MM.1S (cell line): ENCODE measurements at regions not wholly inside any gene's neighbourhood (a gene's known extent, or its start where the extent isn't known, plus 50 kb on each side); places are given as distances from the start of the nearest gene placed in this dataset.

Source experiments
- DNase-seq: peaks from one replicate; pipeline ENCODE4 v3.0.0-alpha.2; 2015
- H2AFZ ChIP-seq: fragments of 300-600 bp; sonication (generic); 2 replicates; pipeline ENCODE4 v1.6.0; 2016; ENCODE audit warnings: antibody characterized with exemption, low read length
- H3F3A ChIP-seq: fragments of 300-600 bp; sonication (generic); 2 replicates; pipeline ENCODE4 v1.6.1; 2016; ENCODE audit warnings: mild to moderate bottlenecking, antibody characterized with exemption, low read length, moderate library complexity, mixed read lengths; ENCODE audit not compliant: insufficient read depth
- H3K27ac ChIP-seq: fragments of 300-600 bp; sonication (generic); 2 replicates; pipeline ENCODE4 v1.5.1; 2016; ENCODE audit warnings: mild to moderate bottlenecking, low read length
- H3K27me3 ChIP-seq: fragments of 300-600 bp; sonication (generic); replicated peaks from 2 replicates; pipeline ENCODE4 v1.6.0; 2016; ENCODE audit warnings: low read length; ENCODE audit not compliant: insufficient read depth
- H3K36me3 ChIP-seq: fragments of 300-600 bp; sonication (generic); replicated peaks from 2 replicates; pipeline ENCODE4 v1.6.1; 2016; ENCODE audit warnings: mild to moderate bottlenecking, low read length, mixed read lengths; ENCODE audit not compliant: insufficient read depth
- H3K4me1 ChIP-seq: fragments of 300-600 bp; sonication (generic); 2 replicates; pipeline ENCODE4 v1.6.1; 2016; ENCODE audit warnings: low read length, mixed read lengths
- H3K4me2 ChIP-seq: fragments of 300-600 bp; sonication (generic); 2 replicates; pipeline ENCODE4 v1.6.0; 2016; ENCODE audit warnings: low read depth, low read length
- H3K4me3 ChIP-seq: fragments of 300-600 bp; sonication (generic); 2 replicates; pipeline ENCODE4 v1.5.1; 2016; ENCODE audit warnings: low read length, mixed read lengths
- H3K79me2 ChIP-seq: fragments of 300-600 bp; sonication (generic); 2 replicates; pipeline ENCODE4 v1.6.1; 2016; ENCODE audit warnings: mixed run types, low read length, mixed read lengths
- H3K9ac ChIP-seq: fragments of 300-600 bp; sonication (generic); 2 replicates; pipeline ENCODE4 v1.6.1; 2016; ENCODE audit warnings: low read length, mixed read lengths
- H3K9me2 ChIP-seq: fragments of 300-600 bp; sonication (generic); replicated peaks from 2 replicates; pipeline ENCODE4 v1.6.1; 2016; ENCODE audit warnings: mild to moderate bottlenecking, low read length, mixed read lengths; ENCODE audit not compliant: insufficient read depth
- H3K9me3 ChIP-seq: fragments of 300-600 bp; sonication (generic); replicated peaks from 2 replicates; pipeline ENCODE4 v1.6.1; 2016; ENCODE audit warnings: mild to moderate bottlenecking, low read length, mixed read lengths; ENCODE audit not compliant: insufficient read depth
- H4K20me1 ChIP-seq: fragments of 300-600 bp; sonication (generic); 2 replicates; pipeline ENCODE4 v1.6.1; 2016; ENCODE audit warnings: mild to moderate bottlenecking, low read length, moderate library complexity, mixed read lengths; ENCODE audit not compliant: insufficient read depth
- EZH2 ChIP-seq: fragments of 300-600 bp; sonication (generic); optimal IDR thresholded peaks from 2 replicates; pipeline ENCODE3; 2017; ENCODE audit warnings: low read depth, mild to moderate bottlenecking, antibody characterized with exemption, low read length, mixed read lengths
- EZH2phosphoT487 ChIP-seq: fragments of 300-600 bp; sonication (generic); IDR thresholded peaks from 2 replicates; pipeline ENCODE4 v1.6.1; 2018; ENCODE audit warnings: antibody characterized with exemption, low read length
- TF ChIP-seq, protein P1 (sequence below): fragments of 300-600 bp; sonication (generic); IDR thresholded peaks from 2 replicates; pipeline ENCODE4 v1.5.1; 2016; ENCODE audit warnings: antibody characterized with exemption, low read length, mixed read lengths

DNA sequence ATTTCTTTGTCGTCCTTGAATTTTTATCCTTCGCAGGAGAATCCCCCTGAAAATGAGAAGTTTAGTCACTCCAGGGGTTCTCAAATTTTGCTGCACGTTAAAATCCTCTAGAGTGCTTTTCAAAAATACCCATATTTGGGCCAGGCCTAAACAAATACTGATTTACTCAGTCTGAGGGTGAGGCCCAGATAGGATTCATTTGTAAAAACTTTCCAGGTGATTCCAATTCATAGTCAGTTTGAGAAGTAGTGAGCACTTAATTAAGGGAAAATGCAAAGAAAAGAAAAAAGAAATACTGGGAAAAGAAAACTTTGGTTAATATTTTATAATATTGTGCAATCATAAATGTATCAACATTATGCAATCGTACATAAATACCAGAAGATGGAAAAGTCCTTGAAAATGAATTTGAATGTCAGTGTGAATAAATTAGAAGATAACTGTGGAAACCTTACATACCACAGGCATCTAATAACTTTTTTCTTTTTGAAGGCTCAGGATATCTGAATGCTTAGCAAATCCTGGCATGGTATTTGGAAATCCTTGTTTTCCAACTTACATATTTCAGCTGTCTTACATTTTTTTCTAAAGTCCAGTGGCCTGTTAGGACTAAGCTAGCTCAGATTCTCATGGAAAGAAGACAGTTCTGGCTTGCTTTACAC is 116.5 kb upstream of the DAPK1 start:
- no peak for DNase-seq
- TF ChIP-seq, protein P1, sequence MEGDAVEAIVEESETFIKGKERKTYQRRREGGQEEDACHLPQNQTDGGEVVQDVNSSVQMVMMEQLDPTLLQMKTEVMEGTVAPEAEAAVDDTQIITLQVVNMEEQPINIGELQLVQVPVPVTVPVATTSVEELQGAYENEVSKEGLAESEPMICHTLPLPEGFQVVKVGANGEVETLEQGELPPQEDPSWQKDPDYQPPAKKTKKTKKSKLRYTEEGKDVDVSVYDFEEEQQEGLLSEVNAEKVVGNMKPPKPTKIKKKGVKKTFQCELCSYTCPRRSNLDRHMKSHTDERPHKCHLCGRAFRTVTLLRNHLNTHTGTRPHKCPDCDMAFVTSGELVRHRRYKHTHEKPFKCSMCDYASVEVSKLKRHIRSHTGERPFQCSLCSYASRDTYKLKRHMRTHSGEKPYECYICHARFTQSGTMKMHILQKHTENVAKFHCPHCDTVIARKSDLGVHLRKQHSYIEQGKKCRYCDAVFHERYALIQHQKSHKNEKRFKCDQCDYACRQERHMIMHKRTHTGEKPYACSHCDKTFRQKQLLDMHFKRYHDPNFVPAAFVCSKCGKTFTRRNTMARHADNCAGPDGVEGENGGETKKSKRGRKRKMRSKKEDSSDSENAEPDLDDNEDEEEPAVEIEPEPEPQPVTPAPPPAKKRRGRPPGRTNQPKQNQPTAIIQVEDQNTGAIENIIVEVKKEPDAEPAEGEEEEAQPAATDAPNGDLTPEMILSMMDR, result no peak
- TF ChIP-seq EZH2phosphoT487 (no peak), EZH2 (no peak)
- H3K79me2 ChIP-seq, result no peaks in the 10 kb centered on the region
- no peak overlapping the region for H3K4me2 ChIP-seq
- H3K4me1 ChIP-seq, result no peaks in the 10 kb centered on the region
- no peaks in the 10 kb centered on the region for H3K36me3 ChIP-seq
- H3K27ac ChIP-seq, result no peak overlapping the region
- H3K9me2 ChIP-seq, result no peaks in the 10 kb centered on the region
- H3K9me3 ChIP-seq, result no peaks in the 10 kb centered on the region
- no peak overlapping the region for H2AFZ ChIP-seq
- no peak overlapping the region for H3K4me3 ChIP-seq
- no peaks in the 10 kb centered on the region for H4K20me1 ChIP-seq
- no peaks in the 10 kb centered on the region for H3F3A ChIP-seq
- H3K9ac ChIP-seq, result no peak overlapping the region
- no peaks in the 10 kb centered on the region for H3K27me3 ChIP-seq

DNA sequence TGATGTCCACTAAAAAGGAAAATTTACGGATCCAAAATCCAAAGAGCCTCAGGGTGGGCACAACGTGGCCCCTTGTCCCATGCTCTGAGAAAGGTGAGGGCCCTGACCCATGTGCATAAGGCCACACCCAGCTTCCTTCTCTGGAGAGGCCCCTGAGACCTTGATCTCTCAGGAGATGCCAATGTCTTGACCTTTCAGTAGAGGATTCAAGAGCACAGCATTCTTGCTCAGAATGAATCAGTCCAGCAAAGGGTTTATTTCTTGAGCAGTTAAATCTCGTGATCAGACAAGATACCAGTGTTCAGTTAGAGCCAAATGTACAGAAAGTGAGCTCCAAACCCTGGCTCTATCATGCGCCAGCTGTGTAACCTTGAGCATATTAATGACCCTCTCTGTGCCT is 115.9 kb upstream of the DAPK1 start:
- no peak for DNase-seq
- no peaks in the 10 kb centered on the region for H3K9me3 ChIP-seq
- H3K4me2 ChIP-seq, result no peak overlapping the region
- no peak overlapping the region for H2AFZ ChIP-seq
- H3K4me3 ChIP-seq, result no peak overlapping the region
- no peak overlapping the region for H3K27ac ChIP-seq
- no peaks in the 10 kb centered on the region for H3K27me3 ChIP-seq
- TF ChIP-seq EZH2, result no peak
- no peak for TF ChIP-seq EZH2phosphoT487
- TF ChIP-seq, protein P1, result no peak
- H3F3A ChIP-seq, result no peaks in the 10 kb centered on the region
- no peaks in the 10 kb centered on the region for H4K20me1 ChIP-seq
- H3K9me2 ChIP-seq, result no peaks in the 10 kb centered on the region
- H3K79me2 ChIP-seq, result no peaks in the 10 kb centered on the region
- H3K4me1 ChIP-seq, result no peaks in the 10 kb centered on the region
- no peaks in the 10 kb centered on the region for H3K36me3 ChIP-seq
- no peak overlapping the region for H3K9ac ChIP-seq

DNA sequence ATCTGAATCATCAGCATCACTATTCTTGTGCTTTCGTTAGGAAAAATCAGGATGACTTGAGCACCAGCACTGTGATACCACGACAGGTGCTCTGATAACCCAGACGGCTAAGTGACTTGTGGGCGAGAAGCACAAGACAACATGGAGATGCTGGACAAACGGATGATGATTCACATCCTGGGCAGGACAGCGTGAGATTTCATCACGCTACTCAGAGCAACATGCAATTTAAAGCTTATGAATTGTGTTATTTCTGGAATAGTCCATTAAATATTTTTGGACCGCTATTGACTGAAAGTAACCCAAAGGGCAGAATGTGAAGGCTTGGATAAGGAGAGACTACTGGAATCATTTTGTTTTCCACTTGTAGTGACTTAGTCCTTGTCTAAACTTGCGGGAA is 114.8 kb upstream of the DAPK1 start:
- Histone ChIP-seq H3K4me3 (no peak overlapping the region), H3F3A (no peaks in the 10 kb centered on the region), H3K79me2 (no peaks in the 10 kb centered on the region), H3K9me3 (no peaks in the 10 kb centered on the region), H4K20me1 (no peaks in the 10 kb centered on the region), H3K4me1 (no peaks in the 10 kb centered on the region), H3K27ac (no peak overlapping the region), H3K9ac (no peak overlapping the region), H3K36me3 (no peaks in the 10 kb centered on the region), H2AFZ (no peak overlapping the region), H3K4me2 (no peak overlapping the region), H3K27me3 (no peaks in the 10 kb centered on the region), H3K9me2 (no peaks in the 10 kb centered on the region)
- DNase-seq, result no peak
- TF ChIP-seq EZH2 (no peak), EZH2phosphoT487 (no peak)
- TF ChIP-seq, protein P1, result no peak
